AG04449 (cell line): ENCODE measurements at regions not wholly inside any gene's neighbourhood (a gene's known extent, or its start where the extent isn't known, plus 50 kb on each side); places are given as distances from the start of the nearest gene placed in this dataset.

Experiments used
- CTCF ChIA-PET: fragments of 350-600 bp; formaldehyde crosslinking; extraction: SDS; loops from one replicate; lab custom pipeline; 2021; ENCODE audit warnings: antibody characterized with exemption; lab: Yijun Ruan, JAX
- POLR2A ChIA-PET: fragments of 400-600, 350-600 bp; formaldehyde crosslinking; extraction: SDS; loops from one replicate; lab custom pipeline; 2020; ENCODE audit warnings: antibody characterized with exemption, inconsistent platforms; lab: Yijun Ruan, JAX
- DNase-seq: peaks from one replicate; pipeline ENCODE4 v3.0.0-alpha.2; 2010; ENCODE audit warnings: low read depth, low spot score
- H3K4me3 ChIP-seq: 2 replicates; pipeline ENCODE4 v1.5.1; 2011; ENCODE audit warnings: low read depth, mild to moderate bottlenecking, control low read depth, low read length
- CTCF ChIP-seq: IDR thresholded peaks from one replicate; pipeline ENCODE4 v1.5.1; 2011; ENCODE audit warnings: mild to moderate bottlenecking, moderate library complexity, low read length, control low read depth, inconsistent platforms; ENCODE audit not compliant: insufficient read depth; ENCODE audit errors: missing control alignments

GRCh38 chr3:43917361-43917760, 226.6 kb downstream of the ABHD5 start:
- no peak for DNase-seq
- CTCF ChIA-PET = no interaction called here
- no peak overlapping the region for H3K4me3 ChIP-seq
- no peak for TF ChIP-seq CTCF
- POLR2A ChIA-PET = no interaction called here

GRCh38 chr3:43919029-43919428, 228.3 kb downstream of the ABHD5 start:
- no peak for DNase-seq
- ChIA-PET CTCF (interaction anchor here (0.7 kb wide), 1 partner anchor 11 kb away, joined by 3 read pairs; no protein-coding TSS in a partner anchor), POLR2A (no interaction called here)
- TF ChIP-seq CTCF = no peak
- H3K4me3 ChIP-seq = no peak overlapping the region

- CTCF ChIA-PET = interaction anchor here (0.6 to 1.3 kb wide), 3 partner anchors 9 to 152 kb away, joined by 3 read pairs; no protein-coding TSS in a partner anchor
Measured at GRCh38 chr3:43921056-43921648, 230.4 kb downstream of the ABHD5 start.

GRCh38 chr3:43922374-43922773, 231.6 kb downstream of the ABHD5 start:
- H3K4me3 ChIP-seq = no peak overlapping the region
- DNase-seq = no peak
- ChIA-PET CTCF (no interaction called here), POLR2A (no interaction called here)
- TF ChIP-seq CTCF = no peak

More at GRCh38 chr3:43921056-43921648, 230.4 kb downstream of the ABHD5 start:
- no peak for TF ChIP-seq CTCF
- POLR2A ChIA-PET = no interaction called here
- no peak for DNase-seq
- H3K4me3 ChIP-seq = no peak overlapping the region

- no peak for TF ChIP-seq CTCF
- POLR2A ChIA-PET = no interaction called here
- CTCF ChIA-PET = no interaction called here
- H3K4me3 ChIP-seq = no peak overlapping the region
- no peak for DNase-seq
Measured at GRCh38 chr3:43923104-43923882, 232.6 kb downstream of the ABHD5 start.

- TF ChIP-seq CTCF = no peak
- H3K4me3 ChIP-seq = no peak overlapping the region
- ChIA-PET CTCF (no interaction called here), POLR2A (no interaction called here)
- no peak for DNase-seq
Measured at GRCh38 chr3:43926055-43926454, 235.3 kb downstream of the ABHD5 start.
